ENCODE measurements at regions not wholly inside any gene's neighbourhood (a gene's known extent, or its start where the extent isn't known, plus 50 kb on each side); places are given as distances from the start of the nearest gene placed in this dataset.

GRCh38 chr12:107480836-107481608, 204.6 kb upstream of the PWP1 start:
- intact Hi-C loops (cut with DNase I; ENCODE audit: low total_unique reads), result no loop called here
- Histone ChIP-seq H3K27me3 (no peaks in the 10 kb centered on the region), H3K4me1 (no peaks in the 10 kb centered on the region), H3K36me3 (ENCODE audit: low read depth, missing control alignments) (no peaks in the 10 kb centered on the region), H3K4me3 (no peak overlapping the region), H3K9me3 (no peaks in the 10 kb centered on the region), H3K27ac (no peak overlapping the region)
- no peak for DNase-seq
- 78 to 81% methylated on average over 4 of the region's 4 CpGs for WGBS, 2 donors
- TF ChIP-seq CTCF (IDR thresholded peaks at IDR 0.05) (no peak), POLR2A (IDR thresholded peaks at IDR 0.05) (no peak)

GRCh38 chr12:107484230-107484629, 201.4 kb upstream of the PWP1 start:
- TF ChIP-seq CTCF (IDR thresholded peaks at IDR 0.05) (no peak), POLR2A (IDR thresholded peaks at IDR 0.05) (no peak)

GRCh38 chr12:107484941-107485340, 200.7 kb upstream of the PWP1 start:
- WGBS, 2 donors, result 84 to 93% methylated on average over 1 of the region's 1 CpG
- no peak for DNase-seq
- Histone ChIP-seq H3K27ac (no peak overlapping the region), H3K4me3 (no peak overlapping the region), H3K27me3 (no peaks in the 10 kb centered on the region), H3K4me1 (no peaks in the 10 kb centered on the region), H3K9me3 (no peaks in the 10 kb centered on the region), H3K36me3 (ENCODE audit: low read depth, missing control alignments) (no peaks in the 10 kb centered on the region)
- TF ChIP-seq CTCF (IDR thresholded peaks at IDR 0.05) (no peak), POLR2A (IDR thresholded peaks at IDR 0.05) (no peak)
- intact Hi-C loops (cut with DNase I; ENCODE audit: low total_unique reads), result no loop called here

More at GRCh38 chr12:107484230-107484629, 201.4 kb upstream of the PWP1 start:
- H3K27me3 ChIP-seq, result no peaks in the 10 kb centered on the region
- H3K36me3 ChIP-seq (ENCODE audit: low read depth, missing control alignments), result no peaks in the 10 kb centered on the region
- H3K4me3 ChIP-seq, result no peak overlapping the region
- 85 to 100% methylated on average over 3 of the region's 3 CpGs for WGBS, 2 donors
- H3K27ac ChIP-seq, result no peak overlapping the region
- no peaks in the 10 kb centered on the region for H3K4me1 ChIP-seq
- H3K9me3 ChIP-seq, result no peaks in the 10 kb centered on the region
- no peak for DNase-seq
- intact Hi-C loops (cut with DNase I; ENCODE audit: low total_unique reads), result no loop called here

- DNase-seq, result no peak
- TF ChIP-seq CTCF (IDR thresholded peaks at IDR 0.05) (no peak), POLR2A (IDR thresholded peaks at IDR 0.05) (no peak)
- Histone ChIP-seq H3K27ac (no peak overlapping the region), H3K4me3 (no peak overlapping the region), H3K27me3 (no peaks in the 10 kb centered on the region), H3K9me3 (no peaks in the 10 kb centered on the region), H3K36me3 (ENCODE audit: low read depth, missing control alignments) (no peaks in the 10 kb centered on the region), H3K4me1 (no peaks in the 10 kb centered on the region)
- intact Hi-C loops (cut with DNase I; ENCODE audit: low total_unique reads), result no loop called here
- 32 to 38% methylated on average over 1 of the region's 1 CpG for WGBS, 2 donors
Observed at GRCh38 chr12:107485731-107486130, 199.9 kb upstream of the PWP1 start.

All from testis (tissue), 2 donors.